ENCODE measurements at regions not wholly inside any gene's neighbourhood (a gene's known extent, or its start where the extent isn't known, plus 50 kb on each side); places are given as distances from the start of the nearest gene placed in this dataset.

GRCh38 chr7:85748861-85749260, 562.0 kb upstream of the SEMA3D start:
- TF ChIP-seq, protein P1, sequence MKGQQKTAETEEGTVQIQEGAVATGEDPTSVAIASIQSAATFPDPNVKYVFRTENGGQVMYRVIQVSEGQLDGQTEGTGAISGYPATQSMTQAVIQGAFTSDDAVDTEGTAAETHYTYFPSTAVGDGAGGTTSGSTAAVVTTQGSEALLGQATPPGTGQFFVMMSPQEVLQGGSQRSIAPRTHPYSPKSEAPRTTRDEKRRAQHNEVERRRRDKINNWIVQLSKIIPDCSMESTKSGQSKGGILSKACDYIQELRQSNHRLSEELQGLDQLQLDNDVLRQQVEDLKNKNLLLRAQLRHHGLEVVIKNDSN (IDR thresholded peaks at IDR 0.05) = no peak
- no peak for TF ChIP-seq RAD21 (IDR thresholded peaks at IDR 0.05; ENCODE audit: low read depth)
- no peak for TF ChIP-seq EGR1 (IDR thresholded peaks at IDR 0.05)

- TF ChIP-seq ZBTB7A (IDR thresholded peaks at IDR 0.05; ENCODE audit: low read depth) (no peak), MAX (IDR thresholded peaks at IDR 0.05) (no peak), FOXM1 (IDR thresholded peaks at IDR 0.05; ENCODE audit: borderline replicate concordance, low read depth) (no peak), NFIC (IDR thresholded peaks at IDR 0.05) (no peak), EP300 (IDR thresholded peaks at IDR 0.05; ENCODE audit: borderline replicate concordance) (no peak), EGR1 (IDR thresholded peaks at IDR 0.05) (no peak), YY1 (IDR thresholded peaks at IDR 0.05; ENCODE audit: low read depth) (no peak), CEBPB (IDR thresholded peaks at IDR 0.05) (no peak), REST (IDR thresholded peaks at IDR 0.05; ENCODE audit: low read depth) (no peak), RAD21 (IDR thresholded peaks at IDR 0.05; ENCODE audit: low read depth) (no peak), TCF12 (IDR thresholded peaks at IDR 0.05; ENCODE audit: low read depth) (no peak)
Observed at GRCh38 chr7:85737426-85737825, 550.6 kb upstream of the SEMA3D start.

GRCh38 chr7:85736085-85736484, 549.2 kb upstream of the SEMA3D start:
- TF ChIP-seq, protein P1 (IDR thresholded peaks at IDR 0.05) = no peak
- no peak for TF ChIP-seq TEAD4 (IDR thresholded peaks at IDR 0.05)

DNA sequence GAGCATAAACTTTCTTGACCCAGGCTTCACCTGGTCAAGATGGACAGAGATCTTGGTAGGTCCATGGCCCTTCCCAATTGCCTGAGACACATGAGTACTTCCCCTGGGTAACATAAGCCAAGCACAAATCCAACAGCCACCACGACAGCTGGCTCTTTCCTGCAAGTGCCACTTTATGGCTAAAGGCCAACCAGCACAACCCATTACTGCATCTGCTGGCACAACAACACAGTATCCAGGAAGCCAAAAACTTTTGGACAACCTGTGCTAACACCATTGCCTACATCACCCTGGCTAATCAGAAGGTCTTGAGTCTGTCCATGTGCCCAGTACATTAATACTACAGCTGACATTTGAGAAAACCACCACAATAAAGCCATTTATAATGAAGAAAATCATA, 548.0 kb upstream of the SEMA3D start:
- TF ChIP-seq NFIC (IDR thresholded peaks at IDR 0.05) (no peak), FOXM1 (IDR thresholded peaks at IDR 0.05; ENCODE audit: borderline replicate concordance, low read depth) (no peak), MAX (IDR thresholded peaks at IDR 0.05) (no peak), REST (IDR thresholded peaks at IDR 0.05; ENCODE audit: low read depth) (no peak), EP300 (IDR thresholded peaks at IDR 0.05; ENCODE audit: borderline replicate concordance) (no peak), YY1 (IDR thresholded peaks at IDR 0.05; ENCODE audit: low read depth) (no peak), CEBPB (IDR thresholded peaks at IDR 0.05) (no peak), EGR1 (IDR thresholded peaks at IDR 0.05) (no peak), TEAD4 (IDR thresholded peaks at IDR 0.05) (no peak), RAD21 (IDR thresholded peaks at IDR 0.05; ENCODE audit: low read depth) (no peak), TCF12 (IDR thresholded peaks at IDR 0.05; ENCODE audit: low read depth) (no peak), ZBTB7A (IDR thresholded peaks at IDR 0.05; ENCODE audit: low read depth) (no peak), CREB1 (IDR thresholded peaks at IDR 0.05; ENCODE audit: low read depth) (no peak), TAF1 (IDR thresholded peaks at IDR 0.05; ENCODE audit: low read depth) (no peak)
- TF ChIP-seq, protein P1 (IDR thresholded peaks at IDR 0.05) = no peak

DNA sequence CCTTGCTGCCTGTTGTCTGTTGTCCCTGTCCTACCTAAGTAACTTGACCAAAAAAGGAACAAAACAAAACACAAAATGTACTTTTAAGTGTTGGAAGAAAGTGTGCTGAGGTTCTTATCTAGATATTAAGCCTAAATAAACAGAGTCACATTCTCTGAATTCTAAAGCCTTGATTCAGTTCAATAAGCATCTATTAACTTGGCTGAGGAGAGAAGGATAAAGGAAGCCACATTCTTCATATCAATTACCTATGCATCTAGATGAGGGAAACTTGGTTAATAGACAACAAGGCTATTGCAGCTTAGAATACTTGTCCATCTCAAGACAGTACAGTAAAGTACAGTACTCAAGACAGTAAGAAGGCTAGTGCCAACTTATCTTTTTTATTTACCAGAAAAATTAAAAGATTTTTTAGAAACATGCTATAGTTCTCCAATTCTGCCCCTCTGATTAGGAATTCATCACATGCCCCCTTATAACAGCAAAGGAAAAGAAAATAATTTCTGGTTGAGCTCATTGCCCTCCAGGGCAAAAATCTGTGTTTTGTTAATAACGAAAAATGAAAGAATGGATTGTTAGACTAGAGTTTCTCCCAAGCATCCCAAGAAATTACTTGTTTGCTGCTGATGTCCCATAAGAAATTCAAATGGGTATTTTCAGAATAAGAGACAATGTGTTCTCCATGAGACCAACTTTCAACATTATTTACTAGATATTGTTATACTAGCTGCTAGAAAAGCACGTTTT, 546.5 kb upstream of the SEMA3D start:
- TF ChIP-seq, protein P1 (IDR thresholded peaks at IDR 0.05) = no peak
- no peak for TF ChIP-seq YY1 (IDR thresholded peaks at IDR 0.05; ENCODE audit: low read depth)
- no peak for TF ChIP-seq CEBPB (IDR thresholded peaks at IDR 0.05)
- no peak for TF ChIP-seq TAF1 (IDR thresholded peaks at IDR 0.05; ENCODE audit: low read depth)
- TF ChIP-seq MAX (IDR thresholded peaks at IDR 0.05) = no peak
- TF ChIP-seq EGR1 (IDR thresholded peaks at IDR 0.05) = no peak
- TF ChIP-seq REST (IDR thresholded peaks at IDR 0.05; ENCODE audit: low read depth) = no peak

All from Ishikawa (cell line).